GM19035 (cell line): ENCODE measurements at regions not wholly inside any gene's neighbourhood (a gene's known extent, or its start where the extent isn't known, plus 50 kb on each side); places are given as distances from the start of the nearest gene placed in this dataset.
"Not testable (repeated sequence)": the region's sequence is repeated elsewhere in the genome, so short reads cannot be mapped to it uniquely, and the experiment has no call there.

Experiments
- ATAC-seq: cut with Tn5 transposase; IDR thresholded peaks from one replicate; pipeline ENCODE4 v1.9.1; 2021; ENCODE audit not compliant: unreplicated experiment

- ATAC-seq, result peak; percentile 49
Measured at GRCh38 chr1:214141486-214141885, 139.5 kb upstream of the SMYD2 start.

- ATAC-seq, result no peak
Measured at GRCh38 chr1:214143006-214143992, 137.7 kb upstream of the SMYD2 start.

GRCh38 chr1:214144521-214144920, 136.4 kb upstream of the SMYD2 start:
- not testable (repeated sequence) for ATAC-seq

GRCh38 chr1:214146523-214146922, 134.4 kb upstream of the SMYD2 start:
- ATAC-seq, result no peak

- no peak for ATAC-seq
Measured at GRCh38 chr1:214154596-214155292, 126.2 kb upstream of the SMYD2 start.

GRCh38 chr1:214155987-214156625, 124.9 kb upstream of the SMYD2 start:
- ATAC-seq, result no peak

GRCh38 chr1:214164173-214164572, 116.8 kb upstream of the SMYD2 start:
- ATAC-seq, result no peak

GRCh38 chr1:214165850-214166374, 115.0 kb upstream of the SMYD2 start:
- ATAC-seq, result no peak

- ATAC-seq, result no peak
Measured at GRCh38 chr1:214174508-214175199, 106.3 kb upstream of the SMYD2 start.

GRCh38 chr1:214178102-214178501, 102.9 kb upstream of the SMYD2 start:
- ATAC-seq, result no peak

- ATAC-seq, result no peak
Measured at GRCh38 chr1:214184992-214185391, 96.0 kb upstream of the SMYD2 start.

- no peak for ATAC-seq
Measured at GRCh38 chr1:214186103-214186824, 94.7 kb upstream of the SMYD2 start.

GRCh38 chr1:214187121-214187900, 93.6 kb upstream of the SMYD2 start:
- no peak for ATAC-seq

GRCh38 chr1:214187933-214188332, 93.0 kb upstream of the SMYD2 start:
- ATAC-seq, result no peak

- no peak for ATAC-seq
Measured at GRCh38 chr1:214188835-214189234, 92.1 kb upstream of the SMYD2 start.

GRCh38 chr1:214192825-214193643, 87.9 kb upstream of the SMYD2 start:
- no peak for ATAC-seq

- ATAC-seq, result no peak
Measured at GRCh38 chr1:214193691-214194090, 87.3 kb upstream of the SMYD2 start.

GRCh38 chr1:214198571-214198970, 82.4 kb upstream of the SMYD2 start:
- no peak for ATAC-seq
